DOHH2 (cell line): ENCODE measurements at regions not wholly inside any gene's neighbourhood (a gene's known extent, or its start where the extent isn't known, plus 50 kb on each side); places are given as distances from the start of the nearest gene placed in this dataset.

ENCODE experiments used
- EZH2phosphoT487 ChIP-seq: fragments of 200-600 bp; sonication (generic); IDR thresholded peaks from 2 replicates; pipeline ENCODE4 v1.6.1; 2017; ENCODE audit warnings: borderline replicate concordance, mild to moderate bottlenecking, antibody characterized with exemption, low read length, moderate library complexity, mixed read lengths
- TF ChIP-seq, protein P1 (sequence below): fragments of 200-600 bp; sonication (generic); IDR thresholded peaks from one replicate; pipeline ENCODE4 v1.5.1; 2014; ENCODE audit warnings: antibody characterized with exemption, mild to moderate bottlenecking, low read depth, low read length; ENCODE audit not compliant: poor library complexity, severe bottlenecking

DNA sequence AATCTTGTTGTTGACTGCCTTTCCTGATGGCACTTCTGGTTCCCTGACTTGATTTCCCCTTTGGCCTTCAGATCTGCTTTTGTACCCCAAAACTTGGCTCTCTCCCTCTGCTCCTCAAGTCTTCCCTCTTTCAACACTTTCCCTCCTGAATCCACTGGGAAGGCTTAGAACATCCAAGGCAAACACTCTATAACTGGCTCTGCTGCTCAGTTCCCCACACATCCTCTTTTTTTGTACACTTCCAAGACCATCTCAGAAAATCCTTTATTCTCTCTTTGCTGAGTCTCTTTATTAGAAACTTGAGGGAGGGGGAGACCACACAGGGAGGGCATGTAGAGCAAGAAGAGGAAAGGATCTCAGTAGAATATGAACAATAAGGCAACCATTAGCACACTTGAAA lies 354.1 kb downstream of the KIF16B start:
- TF ChIP-seq, protein P1, sequence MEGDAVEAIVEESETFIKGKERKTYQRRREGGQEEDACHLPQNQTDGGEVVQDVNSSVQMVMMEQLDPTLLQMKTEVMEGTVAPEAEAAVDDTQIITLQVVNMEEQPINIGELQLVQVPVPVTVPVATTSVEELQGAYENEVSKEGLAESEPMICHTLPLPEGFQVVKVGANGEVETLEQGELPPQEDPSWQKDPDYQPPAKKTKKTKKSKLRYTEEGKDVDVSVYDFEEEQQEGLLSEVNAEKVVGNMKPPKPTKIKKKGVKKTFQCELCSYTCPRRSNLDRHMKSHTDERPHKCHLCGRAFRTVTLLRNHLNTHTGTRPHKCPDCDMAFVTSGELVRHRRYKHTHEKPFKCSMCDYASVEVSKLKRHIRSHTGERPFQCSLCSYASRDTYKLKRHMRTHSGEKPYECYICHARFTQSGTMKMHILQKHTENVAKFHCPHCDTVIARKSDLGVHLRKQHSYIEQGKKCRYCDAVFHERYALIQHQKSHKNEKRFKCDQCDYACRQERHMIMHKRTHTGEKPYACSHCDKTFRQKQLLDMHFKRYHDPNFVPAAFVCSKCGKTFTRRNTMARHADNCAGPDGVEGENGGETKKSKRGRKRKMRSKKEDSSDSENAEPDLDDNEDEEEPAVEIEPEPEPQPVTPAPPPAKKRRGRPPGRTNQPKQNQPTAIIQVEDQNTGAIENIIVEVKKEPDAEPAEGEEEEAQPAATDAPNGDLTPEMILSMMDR, result no peak
- TF ChIP-seq EZH2phosphoT487, result no peak
